Chondrocyte (in vitro differentiated cells): ENCODE measurements at regions not wholly inside any gene's neighbourhood (a gene's known extent, or its start where the extent isn't known, plus 50 kb on each side); places are given as distances from the start of the nearest gene placed in this dataset.

ENCODE experiments used
- DNase-seq: peaks from one replicate; pipeline ENCODE4 v3.0.0; 2021; ENCODE audit warnings: mixed read lengths, low spot score
- H3K27ac Mint-ChIP-seq: one replicate; pipeline ENCODE4 v1.8.0; 2021; ENCODE audit warnings: mild to moderate bottlenecking, moderate library complexity, mixed read lengths; ENCODE audit not compliant: unreplicated experiment
- H3K27me3 Mint-ChIP-seq: 2 replicates; pipeline ENCODE4 v1.8.0; 2021; ENCODE audit warnings: low read depth, mixed read lengths
- H3K36me3 Mint-ChIP-seq: 2 replicates; pipeline ENCODE4 v1.8.0; 2021; ENCODE audit warnings: low read depth, mixed read lengths
- H3K4me1 Mint-ChIP-seq: 2 replicates; pipeline ENCODE4 v1.8.0; 2021; ENCODE audit warnings: low read depth, mild to moderate bottlenecking, mixed read lengths
- H3K4me3 Mint-ChIP-seq: one replicate; pipeline ENCODE4 v1.8.0; 2021; ENCODE audit warnings: mild to moderate bottlenecking, moderate library complexity, mixed read lengths; ENCODE audit not compliant: unreplicated experiment
- H3K9me3 Mint-ChIP-seq: 2 replicates; pipeline ENCODE4 v1.8.0; 2021; ENCODE audit warnings: low read depth, mixed read lengths
- TF ChIP-seq, protein P1 (sequence below): fragments of 200-600 bp; sonication (generic); IDR thresholded peaks from 2 replicates; pipeline ENCODE4 v1.5.0; 2021; ENCODE audit warnings: antibody characterized with exemption, mild to moderate bottlenecking, moderate library complexity

DNA sequence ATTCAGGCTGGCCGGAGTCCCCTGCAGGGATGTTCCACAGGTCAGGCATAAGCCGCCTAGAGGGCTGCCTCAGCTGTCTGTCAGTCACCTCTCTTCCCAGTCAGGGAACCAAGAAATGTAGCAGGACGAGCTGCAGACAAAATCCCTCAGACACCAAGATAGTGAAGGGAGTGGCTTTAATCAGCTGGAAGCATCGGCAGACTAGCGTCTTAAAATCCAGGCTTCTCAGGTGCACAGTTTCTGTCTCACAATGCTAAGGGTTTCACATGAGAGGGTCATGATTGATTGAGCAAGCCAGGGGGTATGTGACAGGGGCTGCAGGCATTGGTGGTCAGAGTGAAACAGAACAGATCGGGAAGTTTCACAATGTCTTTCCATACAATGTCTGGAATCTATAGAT is 247.2 kb downstream of the CDH10 start:
- Mint-ChIP-seq H3K4me1 (no peaks in the 10 kb centered on the region), H3K27me3 (no peaks in the 10 kb centered on the region), H3K36me3 (no peaks in the 10 kb centered on the region), H3K4me3 (no peak overlapping the region), H3K27ac (no peak overlapping the region), H3K9me3 (peaks cover 14% of the 10 kb centered on the region)
- TF ChIP-seq, protein P1, sequence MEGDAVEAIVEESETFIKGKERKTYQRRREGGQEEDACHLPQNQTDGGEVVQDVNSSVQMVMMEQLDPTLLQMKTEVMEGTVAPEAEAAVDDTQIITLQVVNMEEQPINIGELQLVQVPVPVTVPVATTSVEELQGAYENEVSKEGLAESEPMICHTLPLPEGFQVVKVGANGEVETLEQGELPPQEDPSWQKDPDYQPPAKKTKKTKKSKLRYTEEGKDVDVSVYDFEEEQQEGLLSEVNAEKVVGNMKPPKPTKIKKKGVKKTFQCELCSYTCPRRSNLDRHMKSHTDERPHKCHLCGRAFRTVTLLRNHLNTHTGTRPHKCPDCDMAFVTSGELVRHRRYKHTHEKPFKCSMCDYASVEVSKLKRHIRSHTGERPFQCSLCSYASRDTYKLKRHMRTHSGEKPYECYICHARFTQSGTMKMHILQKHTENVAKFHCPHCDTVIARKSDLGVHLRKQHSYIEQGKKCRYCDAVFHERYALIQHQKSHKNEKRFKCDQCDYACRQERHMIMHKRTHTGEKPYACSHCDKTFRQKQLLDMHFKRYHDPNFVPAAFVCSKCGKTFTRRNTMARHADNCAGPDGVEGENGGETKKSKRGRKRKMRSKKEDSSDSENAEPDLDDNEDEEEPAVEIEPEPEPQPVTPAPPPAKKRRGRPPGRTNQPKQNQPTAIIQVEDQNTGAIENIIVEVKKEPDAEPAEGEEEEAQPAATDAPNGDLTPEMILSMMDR, result no peak
- no peak for DNase-seq

DNA sequence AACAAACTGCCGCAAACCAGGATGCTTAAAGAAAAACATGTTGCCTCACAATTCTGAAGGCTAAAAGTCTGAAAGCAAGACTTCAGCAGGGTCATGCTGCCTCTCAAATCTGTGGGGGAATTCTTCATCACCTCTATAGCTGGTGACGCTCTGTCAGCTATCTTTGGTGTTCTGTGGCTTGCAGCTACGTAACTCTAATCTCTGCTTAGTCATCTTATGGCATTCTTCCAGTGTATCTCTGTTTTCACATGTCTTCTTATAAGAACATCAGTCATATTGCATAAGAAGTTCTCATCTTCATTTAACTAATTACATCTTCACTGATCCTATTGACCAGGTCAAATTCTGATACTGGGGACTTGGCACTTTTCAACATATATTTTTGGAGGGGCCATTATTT is 243.0 kb downstream of the CDH10 start:
- no peaks in the 10 kb centered on the region for H3K36me3 Mint-ChIP-seq
- peaks cover 7% of the 10 kb centered on the region for H3K9me3 Mint-ChIP-seq
- TF ChIP-seq, protein P1, result no peak
- peaks cover 2% of the 10 kb centered on the region for H3K27me3 Mint-ChIP-seq
- DNase-seq, result no peak
- H3K4me1 Mint-ChIP-seq, result no peaks in the 10 kb centered on the region
- H3K27ac Mint-ChIP-seq, result no peak overlapping the region
- H3K4me3 Mint-ChIP-seq, result no peak overlapping the region

DNA sequence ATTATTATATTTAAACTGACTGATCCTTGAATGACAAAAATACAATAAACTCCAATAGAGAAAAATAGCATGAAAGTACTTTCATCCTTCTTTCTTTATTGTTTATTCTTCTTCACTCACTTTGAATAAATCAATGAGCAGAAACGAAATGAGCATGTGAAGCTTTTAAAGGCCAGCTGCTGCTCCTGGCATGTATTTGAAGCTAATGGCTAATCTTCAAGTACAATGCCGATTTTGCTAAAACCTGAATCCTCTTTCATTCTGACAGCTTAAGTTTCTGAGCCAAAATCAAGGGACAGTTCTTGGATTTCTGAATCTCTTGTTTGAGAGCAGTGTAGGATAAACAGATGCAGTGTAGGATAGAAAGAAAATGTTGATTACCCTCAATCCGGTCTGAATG is 237.3 kb downstream of the CDH10 start:
- peaks cover 2% of the 10 kb centered on the region for H3K27me3 Mint-ChIP-seq
- no peak for DNase-seq
- TF ChIP-seq, protein P1, result no peak
- no peaks in the 10 kb centered on the region for H3K4me1 Mint-ChIP-seq
- H3K27ac Mint-ChIP-seq, result no peak overlapping the region
- no peaks in the 10 kb centered on the region for H3K36me3 Mint-ChIP-seq
- no peak overlapping the region for H3K4me3 Mint-ChIP-seq
- no peaks in the 10 kb centered on the region for H3K9me3 Mint-ChIP-seq

- no peak for DNase-seq
These were observed 216.4 kb downstream of the CDH10 start for GRCh38 chr5:24428345-24428744.

GRCh38 chr5:24433555-24433954 is 211.2 kb downstream of the CDH10 start:
- peaks cover 6% of the 10 kb centered on the region for H3K9me3 Mint-ChIP-seq
- H3K27me3 Mint-ChIP-seq, result peaks cover 3% of the 10 kb centered on the region
- TF ChIP-seq, protein P1, result no peak
- no peak overlapping the region for H3K27ac Mint-ChIP-seq
- no peak for DNase-seq
- no peaks in the 10 kb centered on the region for H3K36me3 Mint-ChIP-seq
- H3K4me1 Mint-ChIP-seq, result no peaks in the 10 kb centered on the region
- no peak overlapping the region for H3K4me3 Mint-ChIP-seq

More at GRCh38 chr5:24428345-24428744, 216.4 kb downstream of the CDH10 start:
- Mint-ChIP-seq H3K36me3 (no peaks in the 10 kb centered on the region), H3K4me1 (no peaks in the 10 kb centered on the region), H3K4me3 (no peak overlapping the region), H3K27ac (no peak overlapping the region), H3K27me3 (peaks cover 3% of the 10 kb centered on the region), H3K9me3 (peaks cover 6% of the 10 kb centered on the region)
- TF ChIP-seq, protein P1, result no peak
